Right lobe of liver (tissue), 4 donors: ENCODE measurements at regions not wholly inside any gene's neighbourhood (a gene's known extent, or its start where the extent isn't known, plus 50 kb on each side); places are given as distances from the start of the nearest gene placed in this dataset.

Source experiments
- CTCF ChIP-seq, 4 donors: fragments of 200-600 bp in 3 of 4; fragments of 450-650 bp in 1 of 4; IDR thresholded peaks; one replicate each; pipeline versions ENCODE4 v1.5.1 to v1.8.0; 2016 to 2022; ENCODE audit warnings: antibody characterized with exemption in 4 of 4, mild to moderate bottlenecking in 2 of 4
- POLR2A ChIP-seq: fragments of 450-650 bp; IDR thresholded peaks from one replicate; pipeline ENCODE4 v1.6.1; 2017; ENCODE audit warnings: antibody characterized with exemption, mild to moderate bottlenecking
- donor health status: DM: no; HTN: no; CAD: no.
- donor health status: DM: no; HTN: no; CAD: no.
- donor health status: DM: no; HTN: yes; CAD: no.

- TF ChIP-seq CTCF (IDR thresholded peaks at IDR 0.05) (no peak), POLR2A (no peak)
These were observed 898.0 kb upstream of the EYS start for GRCh38 chr6:66605011-66605410.
